ENCODE measurements at regions not wholly inside any gene's neighbourhood (a gene's known extent, or its start where the extent isn't known, plus 50 kb on each side); places are given as distances from the start of the nearest gene placed in this dataset.

- TF ChIP-seq EP300 (IDR thresholded peaks at IDR 0.05) = no peak
- TF ChIP-seq CTCF (IDR thresholded peaks at IDR 0.05) = no peak
- TF ChIP-seq POLR2AphosphoS5 (IDR thresholded peaks at IDR 0.05) = no peak
- no peak for TF ChIP-seq POLR2A (IDR thresholded peaks at IDR 0.05)
Measured at GRCh38 chr13:88945793-88946192, 1274.6 kb downstream of the SLITRK5 start.

Data from gastroesophageal sphincter (tissue), 3 donors.